SK-N-SH (cell line): ENCODE measurements at regions not wholly inside any gene's neighbourhood (a gene's known extent, or its start where the extent isn't known, plus 50 kb on each side); places are given as distances from the start of the nearest gene placed in this dataset.

Experiments
- CTCF ChIA-PET: fragments of 300-600, 350-600 bp; formaldehyde crosslinking; extraction: SDS; loops from one replicate; lab custom pipeline; 2021; lab: Yijun Ruan, JAX
- POLR2A ChIA-PET: fragments of 350-600 bp; sonication (Branson Sonifier 250); formaldehyde crosslinking; extraction: SDS; loops from one replicate; lab custom pipeline; 2020; ENCODE audit warnings: antibody characterized with exemption, inconsistent platforms; lab: Yijun Ruan, JAX
- DNase-seq: peaks from one replicate; pipeline ENCODE4 v3.0.0; 2012
- H2AFZ ChIP-seq: fragments of 200-600 bp; sonication (generic); 2 replicates; pipeline ENCODE4 v1.8.1; 2016; ENCODE audit warnings: antibody characterized with exemption, mild to moderate bottlenecking, low read depth
- H3F3A ChIP-seq: fragments of 200-600 bp; sonication (generic); replicated peaks from 2 replicates; pipeline ENCODE3; 2016; ENCODE audit warnings: antibody characterized with exemption, mild to moderate bottlenecking; ENCODE audit not compliant: insufficient read depth
- H3K27ac ChIP-seq, 2 experiments: fragments of 200-500 bp in 1 of 2; fragments of 200-600 bp in 1 of 2; sonication (Bioruptor generic) in 1 of 2; sonication (generic), shearing (Covaris generic) in 1 of 2; 2 replicates each; pipeline versions ENCODE4 v1.5.1 to v1.6.1; 2014 to 2016; ENCODE audit warnings: low read depth in 2 of 2, inconsistent platforms in 1 of 2, low read length in 1 of 2, mild to moderate bottlenecking in 1 of 2, mixed read lengths in 1 of 2
- H3K27me3 ChIP-seq: fragments of 200-600 bp; sonication (generic), shearing (Covaris generic); 2 replicates; pipeline ENCODE4 v1.6.1; 2016; ENCODE audit warnings: mixed run types; ENCODE audit not compliant: insufficient read depth
- H3K36me3 ChIP-seq, 2 experiments: fragments of 200-500 bp in 1 of 2; fragments of 200-600 bp in 1 of 2; sonication (Bioruptor generic) in 1 of 2; sonication (generic) in 1 of 2; replicated peaks in 1 of 2; 2 replicates each; pipeline versions ENCODE3 to v1.5.1; 2014 to 2016; ENCODE audit warnings: low read length in 1 of 2, mild to moderate bottlenecking in 1 of 2; ENCODE audit not compliant: insufficient read depth in 2 of 2, control insufficient read depth in 1 of 2
- H3K4me1 ChIP-seq, 2 experiments: fragments of 200-500 bp in 1 of 2; fragments of 200-600 bp in 1 of 2; sonication (Bioruptor generic) in 1 of 2; sonication (generic), shearing (Covaris generic) in 1 of 2; 2 replicates each; pipeline versions ENCODE4 v1.5.1 to v1.6.1; 2014 to 2016; ENCODE audit warnings: low read depth in 1 of 2, low read length in 1 of 2, mixed run types in 1 of 2; ENCODE audit not compliant: insufficient read depth in 2 of 2, control insufficient read depth in 1 of 2
- H3K4me2 ChIP-seq: fragments of 200-600 bp; sonication (generic), shearing (Covaris generic); 2 replicates; pipeline ENCODE4 v1.6.1; 2017; ENCODE audit warnings: mixed run types
- H3K4me3 ChIP-seq, 2 experiments: fragments of 200-500 bp in 1 of 2; fragments of 200-600 bp in 1 of 2; sonication (Bioruptor generic) in 1 of 2; sonication (generic), shearing (Covaris generic) in 1 of 2; 2 replicates each; pipeline versions ENCODE4 v1.5.1 to v1.8.1; 2014 to 2016; ENCODE audit warnings: low read depth in 2 of 2, inconsistent platforms in 1 of 2, low read length in 1 of 2, mild to moderate bottlenecking in 1 of 2, mixed read lengths in 1 of 2, moderate library complexity in 1 of 2
- H3K79me2 ChIP-seq: fragments of 200-600 bp; sonication (generic); 2 replicates; pipeline ENCODE4 v1.8.1; 2017; ENCODE audit warnings: mild to moderate bottlenecking; ENCODE audit not compliant: insufficient read depth
- H3K9ac ChIP-seq: fragments of 200-600 bp; sonication (generic); 2 replicates; pipeline ENCODE4 v1.6.1; 2017; ENCODE audit warnings: mixed run types
- H3K9me2 ChIP-seq: fragments of 200-600 bp; sonication (generic); 2 replicates; pipeline ENCODE4 v1.6.1; 2017; ENCODE audit warnings: mixed run types
- H3K9me3 ChIP-seq: fragments of 200-600 bp; sonication (generic); 2 replicates; pipeline ENCODE4 v1.6.1; 2017; ENCODE audit warnings: mixed run types, mild to moderate bottlenecking, moderate library complexity
- H4K20me1 ChIP-seq: fragments of 200-600 bp; sonication (generic); 2 replicates; pipeline ENCODE4 v1.6.1; 2017; ENCODE audit warnings: mild to moderate bottlenecking, mixed run types; ENCODE audit not compliant: insufficient read depth
- CTCF ChIP-seq: fragments of 200-600 bp; sonication (generic); IDR thresholded peaks from 2 replicates; pipeline ENCODE4 v1.6.1; 2017; ENCODE audit warnings: antibody characterized with exemption, mild to moderate bottlenecking, moderate library complexity
- FOSL2 ChIP-seq: IDR thresholded peaks from 2 replicates; pipeline ENCODE4 v1.4.0; 2012; ENCODE audit warnings: low read depth, mild to moderate bottlenecking, moderate library complexity, borderline replicate concordance
- FOXM1 ChIP-seq: IDR thresholded peaks from 2 replicates; pipeline ENCODE4 v1.4.0; 2012; ENCODE audit warnings: low read depth, mild to moderate bottlenecking
- MEF2A ChIP-seq: IDR thresholded peaks from 2 replicates; pipeline ENCODE4 v1.4.0; 2012; ENCODE audit warnings: low read depth, borderline replicate concordance
- NRF1 ChIP-seq: IDR thresholded peaks from 2 replicates; pipeline ENCODE4 v1.6.1; 2012; ENCODE audit warnings: low read depth, mild to moderate bottlenecking, low read length
- RAD21 ChIP-seq: IDR thresholded peaks from 2 replicates; pipeline ENCODE4 v1.6.1; 2012; ENCODE audit warnings: mild to moderate bottlenecking, low read length
- REST ChIP-seq: IDR thresholded peaks from 2 replicates; pipeline ENCODE4 v1.6.1; 2012; ENCODE audit warnings: mild to moderate bottlenecking, low read depth, low read length, moderate library complexity
- TAF1 ChIP-seq: IDR thresholded peaks from 2 replicates; pipeline ENCODE4 v1.6.1; 2012; ENCODE audit warnings: low read depth, mild to moderate bottlenecking, low read length, moderate library complexity, borderline replicate concordance
- TCF12 ChIP-seq: IDR thresholded peaks from 2 replicates; pipeline ENCODE4 v1.4.0; 2012
- TEAD4 ChIP-seq: IDR thresholded peaks from 2 replicates; pipeline ENCODE4 v1.4.0; 2012; ENCODE audit warnings: mild to moderate bottlenecking, borderline replicate concordance; ENCODE audit not compliant: insufficient read depth
- WGBS: methylation state at CpG from one replicate; pipeline ENCODE4 v1.1.6; 2017; ENCODE audit warnings: low lambda C conversion rate; 5-methylcytosine and 5-hydroxymethylcytosine counted together
- TF ChIP-seq, protein P1 (sequence below): fragments of 150-350 bp; IDR thresholded peaks from 2 replicates; pipeline ENCODE4 v1.6.1; 2016; ENCODE audit warnings: mild to moderate bottlenecking, low read depth, low read length

DNA sequence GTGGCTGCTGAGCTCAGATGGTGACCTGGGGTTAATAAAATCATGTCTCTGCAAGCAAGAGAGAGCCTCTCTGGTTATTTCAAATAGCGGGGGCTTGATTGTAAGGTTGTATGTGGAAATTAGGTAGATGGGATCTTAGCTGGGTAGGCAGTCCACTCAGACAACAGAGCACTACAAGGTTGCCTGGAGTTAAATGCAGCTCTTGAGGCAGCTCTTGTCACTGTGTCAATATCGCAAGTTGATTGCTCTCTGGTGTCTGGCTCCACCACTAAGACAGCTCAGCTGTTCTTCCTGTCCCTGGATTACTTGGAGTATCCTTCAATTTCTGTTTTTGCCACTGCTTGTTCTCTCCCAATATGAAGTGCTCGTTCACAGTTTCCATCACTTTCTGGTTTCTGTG is 93.8 kb downstream of the C21orf91 start:
- Histone ChIP-seq H3K4me1 (no peaks in the 10 kb centered on the region), H3K79me2 (no peaks in the 10 kb centered on the region), H3K9me3 (no peaks in the 10 kb centered on the region), H3K4me2 (no peak overlapping the region), H3K9me2 (no peaks in the 10 kb centered on the region), H3K27me3 (no peaks in the 10 kb centered on the region; the same call in 1 of the 2 replicates), H3K36me3 (no peaks in the 10 kb centered on the region), H4K20me1 (no peaks in the 10 kb centered on the region), H2AFZ (no peak overlapping the region), H3K4me3 (no peak overlapping the region), H3F3A (no peaks in the 10 kb centered on the region), H3K9ac (no peak overlapping the region), H3K27ac (no peak overlapping the region)
- TF ChIP-seq NRF1 (no peak), FOSL2 (no peak), RAD21 (no peak), FOXM1 (no peak), MEF2A (no peak), REST (no peak), CTCF (no peak), TAF1 (no peak)
- CTCF ChIA-PET = interaction anchor here (1.4 kb wide), 1 partner anchor 13 kb away, joined by 3 read pairs; no protein-coding TSS in a partner anchor
- DNase-seq = no peak
- 23% methylated on average over 2 of the region's 3 CpGs for WGBS
- POLR2A ChIA-PET = no interaction called here

DNA sequence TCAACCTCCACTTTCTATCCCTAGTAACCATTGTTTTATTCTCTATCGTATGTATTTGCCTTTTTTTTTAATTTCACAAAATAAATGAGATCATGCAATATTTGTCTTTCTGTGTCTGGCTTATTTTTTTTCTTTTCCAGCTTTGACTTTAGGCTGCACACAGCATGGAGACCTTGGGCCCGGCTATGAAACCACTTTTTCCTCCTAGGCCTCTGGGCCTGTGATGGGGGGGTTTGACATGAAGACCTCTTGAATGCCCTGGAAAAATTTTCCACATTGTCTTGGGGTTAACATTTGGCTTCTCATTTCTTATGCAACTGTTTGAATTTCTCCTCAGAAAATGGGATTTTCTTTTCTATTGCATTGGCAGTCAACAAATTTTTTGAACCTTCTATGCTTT is 100.2 kb upstream of the BTG3 start:
- no peak overlapping the region for H3K27ac ChIP-seq
- no peak for DNase-seq
- H4K20me1 ChIP-seq = no peaks in the 10 kb centered on the region
- POLR2A ChIA-PET = no interaction called here
- no peak overlapping the region for H3K4me2 ChIP-seq
- no peaks in the 10 kb centered on the region for H3K79me2 ChIP-seq
- CTCF ChIA-PET = no interaction called here
- H2AFZ ChIP-seq = no peak overlapping the region
- no peaks in the 10 kb centered on the region for H3K27me3 ChIP-seq
- no peak overlapping the region for H3K9ac ChIP-seq
- H3K4me3 ChIP-seq = no peak overlapping the region
- 5% methylated on average over 2 of the region's 2 CpGs for WGBS
- no peaks in the 10 kb centered on the region for H3K9me3 ChIP-seq
- TF ChIP-seq TCF12 (no peak), TEAD4 (no peak), RAD21 (no peak)
- TF ChIP-seq, protein P1, sequence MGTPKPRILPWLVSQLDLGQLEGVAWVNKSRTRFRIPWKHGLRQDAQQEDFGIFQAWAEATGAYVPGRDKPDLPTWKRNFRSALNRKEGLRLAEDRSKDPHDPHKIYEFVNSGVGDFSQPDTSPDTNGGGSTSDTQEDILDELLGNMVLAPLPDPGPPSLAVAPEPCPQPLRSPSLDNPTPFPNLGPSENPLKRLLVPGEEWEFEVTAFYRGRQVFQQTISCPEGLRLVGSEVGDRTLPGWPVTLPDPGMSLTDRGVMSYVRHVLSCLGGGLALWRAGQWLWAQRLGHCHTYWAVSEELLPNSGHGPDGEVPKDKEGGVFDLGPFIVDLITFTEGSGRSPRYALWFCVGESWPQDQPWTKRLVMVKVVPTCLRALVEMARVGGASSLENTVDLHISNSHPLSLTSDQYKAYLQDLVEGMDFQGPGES = no peak
- no peaks in the 10 kb centered on the region for H3K9me2 ChIP-seq
- H3F3A ChIP-seq = no peaks in the 10 kb centered on the region
- no peaks in the 10 kb centered on the region for H3K4me1 ChIP-seq
- no peaks in the 10 kb centered on the region for H3K36me3 ChIP-seq
